Panc1 (cell line): ENCODE measurements at regions not wholly inside any gene's neighbourhood (a gene's known extent, or its start where the extent isn't known, plus 50 kb on each side); places are given as distances from the start of the nearest gene placed in this dataset.

Source experiments
- POLR2AphosphoS5 ChIP-seq: IDR thresholded peaks from 2 replicates; pipeline ENCODE4 v1.6.1; 2012; ENCODE audit warnings: mild to moderate bottlenecking, low read depth, low read length, moderate library complexity
- SIN3A ChIP-seq: IDR thresholded peaks from 2 replicates; pipeline ENCODE4 v1.6.1; 2012; ENCODE audit warnings: low read depth, mild to moderate bottlenecking, low read length, moderate library complexity, borderline replicate concordance; ENCODE audit not compliant: insufficient read depth
- TF ChIP-seq, protein P1 (sequence below): fragments of 450-650 bp; IDR thresholded peaks from 2 replicates; pipeline ENCODE4 v1.5.1; 2017; ENCODE audit warnings: mild to moderate bottlenecking
- TF ChIP-seq, protein P2 (sequence below), 2 experiments: IDR thresholded peaks; 2 replicates each; pipeline ENCODE4 v1.6.1; 2011 to 2012; ENCODE audit warnings: low read depth in 2 of 2, control low read depth in 1 of 2, low read length in 1 of 2, mild to moderate bottlenecking in 1 of 2, moderate library complexity in 1 of 2; ENCODE audit not compliant: insufficient read depth in 1 of 2

DNA sequence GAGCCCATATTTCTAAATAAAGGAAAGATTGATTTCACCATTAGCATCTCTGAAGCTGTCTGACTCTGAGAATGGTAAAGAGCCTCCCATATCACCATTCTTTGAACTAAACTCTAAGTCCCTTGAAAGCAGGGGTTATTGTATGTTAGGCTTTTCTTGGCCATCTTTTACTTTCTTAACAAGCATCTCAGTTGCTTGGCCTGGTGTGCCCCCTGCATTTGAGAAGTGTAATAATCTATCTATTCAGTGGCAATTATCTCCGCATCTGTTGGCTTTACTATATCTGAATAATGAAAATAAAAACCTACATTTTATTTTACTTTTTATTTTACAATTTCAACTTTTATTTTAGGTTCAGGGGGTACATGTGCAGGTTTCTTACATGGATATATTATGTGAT, 128.3 kb upstream of the ARMCX2 start:
- TF ChIP-seq, protein P1, sequence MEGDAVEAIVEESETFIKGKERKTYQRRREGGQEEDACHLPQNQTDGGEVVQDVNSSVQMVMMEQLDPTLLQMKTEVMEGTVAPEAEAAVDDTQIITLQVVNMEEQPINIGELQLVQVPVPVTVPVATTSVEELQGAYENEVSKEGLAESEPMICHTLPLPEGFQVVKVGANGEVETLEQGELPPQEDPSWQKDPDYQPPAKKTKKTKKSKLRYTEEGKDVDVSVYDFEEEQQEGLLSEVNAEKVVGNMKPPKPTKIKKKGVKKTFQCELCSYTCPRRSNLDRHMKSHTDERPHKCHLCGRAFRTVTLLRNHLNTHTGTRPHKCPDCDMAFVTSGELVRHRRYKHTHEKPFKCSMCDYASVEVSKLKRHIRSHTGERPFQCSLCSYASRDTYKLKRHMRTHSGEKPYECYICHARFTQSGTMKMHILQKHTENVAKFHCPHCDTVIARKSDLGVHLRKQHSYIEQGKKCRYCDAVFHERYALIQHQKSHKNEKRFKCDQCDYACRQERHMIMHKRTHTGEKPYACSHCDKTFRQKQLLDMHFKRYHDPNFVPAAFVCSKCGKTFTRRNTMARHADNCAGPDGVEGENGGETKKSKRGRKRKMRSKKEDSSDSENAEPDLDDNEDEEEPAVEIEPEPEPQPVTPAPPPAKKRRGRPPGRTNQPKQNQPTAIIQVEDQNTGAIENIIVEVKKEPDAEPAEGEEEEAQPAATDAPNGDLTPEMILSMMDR = no peak
- TF ChIP-seq POLR2AphosphoS5 = no peak
- TF ChIP-seq SIN3A = no peak
- TF ChIP-seq, protein P2, sequence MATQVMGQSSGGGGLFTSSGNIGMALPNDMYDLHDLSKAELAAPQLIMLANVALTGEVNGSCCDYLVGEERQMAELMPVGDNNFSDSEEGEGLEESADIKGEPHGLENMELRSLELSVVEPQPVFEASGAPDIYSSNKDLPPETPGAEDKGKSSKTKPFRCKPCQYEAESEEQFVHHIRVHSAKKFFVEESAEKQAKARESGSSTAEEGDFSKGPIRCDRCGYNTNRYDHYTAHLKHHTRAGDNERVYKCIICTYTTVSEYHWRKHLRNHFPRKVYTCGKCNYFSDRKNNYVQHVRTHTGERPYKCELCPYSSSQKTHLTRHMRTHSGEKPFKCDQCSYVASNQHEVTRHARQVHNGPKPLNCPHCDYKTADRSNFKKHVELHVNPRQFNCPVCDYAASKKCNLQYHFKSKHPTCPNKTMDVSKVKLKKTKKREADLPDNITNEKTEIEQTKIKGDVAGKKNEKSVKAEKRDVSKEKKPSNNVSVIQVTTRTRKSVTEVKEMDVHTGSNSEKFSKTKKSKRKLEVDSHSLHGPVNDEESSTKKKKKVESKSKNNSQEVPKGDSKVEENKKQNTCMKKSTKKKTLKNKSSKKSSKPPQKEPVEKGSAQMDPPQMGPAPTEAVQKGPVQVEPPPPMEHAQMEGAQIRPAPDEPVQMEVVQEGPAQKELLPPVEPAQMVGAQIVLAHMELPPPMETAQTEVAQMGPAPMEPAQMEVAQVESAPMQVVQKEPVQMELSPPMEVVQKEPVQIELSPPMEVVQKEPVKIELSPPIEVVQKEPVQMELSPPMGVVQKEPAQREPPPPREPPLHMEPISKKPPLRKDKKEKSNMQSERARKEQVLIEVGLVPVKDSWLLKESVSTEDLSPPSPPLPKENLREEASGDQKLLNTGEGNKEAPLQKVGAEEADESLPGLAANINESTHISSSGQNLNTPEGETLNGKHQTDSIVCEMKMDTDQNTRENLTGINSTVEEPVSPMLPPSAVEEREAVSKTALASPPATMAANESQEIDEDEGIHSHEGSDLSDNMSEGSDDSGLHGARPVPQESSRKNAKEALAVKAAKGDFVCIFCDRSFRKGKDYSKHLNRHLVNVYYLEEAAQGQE (IDR thresholded peaks at IDR 0.05; ENCODE audit: insufficient read depth in 1 of 2, low read depth in 2 of 2, low read length in 1 of 2) = no peak
